ENCODE measurements at regions not wholly inside any gene's neighbourhood (a gene's known extent, or its start where the extent isn't known, plus 50 kb on each side); places are given as distances from the start of the nearest gene placed in this dataset.

GRCh38 chr17:71910002-71910401 is 210.8 kb upstream of the SOX9 start:
- TF ChIP-seq, protein P1, sequence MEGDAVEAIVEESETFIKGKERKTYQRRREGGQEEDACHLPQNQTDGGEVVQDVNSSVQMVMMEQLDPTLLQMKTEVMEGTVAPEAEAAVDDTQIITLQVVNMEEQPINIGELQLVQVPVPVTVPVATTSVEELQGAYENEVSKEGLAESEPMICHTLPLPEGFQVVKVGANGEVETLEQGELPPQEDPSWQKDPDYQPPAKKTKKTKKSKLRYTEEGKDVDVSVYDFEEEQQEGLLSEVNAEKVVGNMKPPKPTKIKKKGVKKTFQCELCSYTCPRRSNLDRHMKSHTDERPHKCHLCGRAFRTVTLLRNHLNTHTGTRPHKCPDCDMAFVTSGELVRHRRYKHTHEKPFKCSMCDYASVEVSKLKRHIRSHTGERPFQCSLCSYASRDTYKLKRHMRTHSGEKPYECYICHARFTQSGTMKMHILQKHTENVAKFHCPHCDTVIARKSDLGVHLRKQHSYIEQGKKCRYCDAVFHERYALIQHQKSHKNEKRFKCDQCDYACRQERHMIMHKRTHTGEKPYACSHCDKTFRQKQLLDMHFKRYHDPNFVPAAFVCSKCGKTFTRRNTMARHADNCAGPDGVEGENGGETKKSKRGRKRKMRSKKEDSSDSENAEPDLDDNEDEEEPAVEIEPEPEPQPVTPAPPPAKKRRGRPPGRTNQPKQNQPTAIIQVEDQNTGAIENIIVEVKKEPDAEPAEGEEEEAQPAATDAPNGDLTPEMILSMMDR (conservative IDR thresholded peaks at IDR 0.05; ENCODE audit: low read depth, low read length) = no peak
- TF ChIP-seq NFE2L2 (IDR thresholded peaks at IDR 0.05; ENCODE audit: low read depth, low read length) = no peak
- no peak for TF ChIP-seq POLR2A (IDR thresholded peaks at IDR 0.05; ENCODE audit: low read depth, low read length)

All from IMR-90 (cell line).